OCI-LY7 (cell line): ENCODE measurements at regions not wholly inside any gene's neighbourhood (a gene's known extent, or its start where the extent isn't known, plus 50 kb on each side); places are given as distances from the start of the nearest gene placed in this dataset.
A peak's percentile ranks its signal among the peaks of the same experiment; 100 is the strongest.

Experiments
- BruUV-seq: library from RNA; stranded (reverse); fragments of 400-500 nt; replicated peaks from 2 replicates; lab custom pipeline; 2021; lab: Mats Ljungman, UMichigan
- CTCF ChIA-PET: fragments of 300-600 bp; sonication (Branson Sonifier 250); formaldehyde crosslinking; loops from one replicate; lab custom pipeline; 2022; ENCODE audit warnings: antibody characterized with exemption; ENCODE audit not compliant: unreplicated experiment; lab: Charles Lee
- POLR2A ChIA-PET: fragments of 300-600 bp; sonication (Branson Sonifier 250); formaldehyde crosslinking; loops from one replicate; lab custom pipeline; 2022; ENCODE audit warnings: antibody characterized with exemption; lab: Charles Lee
- DNase-seq: peaks from one replicate; pipeline ENCODE4 v3.0.0-alpha.2; 2015; ENCODE audit warnings: low spot score
- H2AFZ ChIP-seq: fragments of 200-600 bp; sonication (generic), shearing (Covaris generic); 2 replicates; pipeline ENCODE4 v1.6.1; 2014; ENCODE audit warnings: mild to moderate bottlenecking, antibody characterized with exemption, low read length, moderate library complexity
- H3K27ac ChIP-seq: fragments of 200-600 bp; sonication (generic); 2 replicates; pipeline ENCODE4 v1.5.1; 2014; ENCODE audit warnings: mixed run types, low read depth, mild to moderate bottlenecking, moderate library complexity, low read length, inconsistent platforms; ENCODE audit not compliant: poor library complexity, severe bottlenecking
- H3K36me3 ChIP-seq: fragments of 200-600 bp; sonication (generic); 2 replicates; pipeline ENCODE4 v1.6.1; 2014; ENCODE audit warnings: mild to moderate bottlenecking, antibody characterized with exemption, low read length, moderate library complexity, mixed read lengths; ENCODE audit not compliant: insufficient read depth
- H3K4me1 ChIP-seq: fragments of 200-600 bp; sonication (generic); 2 replicates; pipeline ENCODE4 v1.5.1; 2014; ENCODE audit warnings: mild to moderate bottlenecking, low read length; ENCODE audit not compliant: insufficient read depth, poor library complexity, severe bottlenecking
- H3K4me2 ChIP-seq: fragments of 200-600 bp; sonication (generic); 2 replicates; pipeline ENCODE4 v1.6.1; 2014; ENCODE audit warnings: mild to moderate bottlenecking, low read length
- H3K4me3 ChIP-seq: fragments of 200-600 bp; sonication (generic); 2 replicates; pipeline ENCODE4 v1.5.1; 2014; ENCODE audit warnings: mild to moderate bottlenecking, low read depth, low read length; ENCODE audit not compliant: poor library complexity, severe bottlenecking
- H3K79me2 ChIP-seq: fragments of 200-600 bp; sonication (generic); 2 replicates; pipeline ENCODE4 v1.6.1; 2016; ENCODE audit warnings: low read depth, mild to moderate bottlenecking, low read length, moderate library complexity, mixed read lengths; ENCODE audit not compliant: insufficient read depth
- H3K9me2 ChIP-seq: fragments of 200-600 bp; sonication (generic); 2 replicates; pipeline ENCODE4 v1.6.1; 2016; ENCODE audit warnings: mild to moderate bottlenecking, low read length, mixed read lengths; ENCODE audit not compliant: insufficient read depth
- H3K9me3 ChIP-seq: fragments of 200-600 bp; sonication (generic); 2 replicates; pipeline ENCODE4 v1.6.1; 2014; ENCODE audit warnings: mild to moderate bottlenecking, mixed run types, low read length, mixed read lengths
- H4K20me1 ChIP-seq: fragments of 200-600 bp; sonication (generic); 2 replicates; pipeline ENCODE4 v1.6.1; 2014; ENCODE audit warnings: mild to moderate bottlenecking, antibody characterized with exemption, low read length, moderate library complexity, mixed read lengths; ENCODE audit not compliant: insufficient read depth
- EZH2phosphoT487 ChIP-seq: fragments of 200-600 bp; sonication (generic); IDR thresholded peaks from 2 replicates; pipeline ENCODE4 v1.6.1; 2018; ENCODE audit warnings: low read depth, borderline replicate concordance, mild to moderate bottlenecking, mixed run types, antibody characterized with exemption, low read length, moderate library complexity, mixed read lengths
- intact Hi-C: fragments of 100-400 bp; cut with micrococcal nuclease; formaldehyde crosslinking; loops from one replicate; pipeline ENCODE4 v1.10.0; 2022; ENCODE audit not compliant: unreplicated experiment
- TF ChIP-seq, protein P1 (sequence below): fragments of 200-600 bp; sonication (generic); conservative IDR thresholded peaks from 2 replicates; pipeline ENCODE4 v1.5.1; 2014; ENCODE audit warnings: mild to moderate bottlenecking, antibody characterized with exemption, low read length, moderate library complexity, mixed read lengths

GRCh38 chr21:22609802-22610201, 1611.6 kb downstream of the NCAM2 start:
- no peak overlapping the region for H3K4me3 ChIP-seq
- intact Hi-C loops: no loop called here
- H2AFZ ChIP-seq: peak overlapping the region; percentile 41; the same call in 1 of the 2 replicates
- H3K79me2 ChIP-seq: no peaks in the 10 kb centered on the region
- ChIA-PET CTCF (no interaction called here), POLR2A (interaction anchor here (0.7 to 1.1 kb wide), 2 partner anchors 352 to 1644 kb away, joined by 3 read pairs; no protein-coding TSS in a partner anchor)
- H3K9me3 ChIP-seq: peaks cover 3% of the 10 kb centered on the region; the same call in 1 of the 2 replicates
- no peaks in the 10 kb centered on the region for H3K9me2 ChIP-seq
- no peaks in the 10 kb centered on the region for H3K36me3 ChIP-seq
- BruUV-seq: no TSS peak
- no peak for TF ChIP-seq EZH2phosphoT487
- TF ChIP-seq, protein P1, sequence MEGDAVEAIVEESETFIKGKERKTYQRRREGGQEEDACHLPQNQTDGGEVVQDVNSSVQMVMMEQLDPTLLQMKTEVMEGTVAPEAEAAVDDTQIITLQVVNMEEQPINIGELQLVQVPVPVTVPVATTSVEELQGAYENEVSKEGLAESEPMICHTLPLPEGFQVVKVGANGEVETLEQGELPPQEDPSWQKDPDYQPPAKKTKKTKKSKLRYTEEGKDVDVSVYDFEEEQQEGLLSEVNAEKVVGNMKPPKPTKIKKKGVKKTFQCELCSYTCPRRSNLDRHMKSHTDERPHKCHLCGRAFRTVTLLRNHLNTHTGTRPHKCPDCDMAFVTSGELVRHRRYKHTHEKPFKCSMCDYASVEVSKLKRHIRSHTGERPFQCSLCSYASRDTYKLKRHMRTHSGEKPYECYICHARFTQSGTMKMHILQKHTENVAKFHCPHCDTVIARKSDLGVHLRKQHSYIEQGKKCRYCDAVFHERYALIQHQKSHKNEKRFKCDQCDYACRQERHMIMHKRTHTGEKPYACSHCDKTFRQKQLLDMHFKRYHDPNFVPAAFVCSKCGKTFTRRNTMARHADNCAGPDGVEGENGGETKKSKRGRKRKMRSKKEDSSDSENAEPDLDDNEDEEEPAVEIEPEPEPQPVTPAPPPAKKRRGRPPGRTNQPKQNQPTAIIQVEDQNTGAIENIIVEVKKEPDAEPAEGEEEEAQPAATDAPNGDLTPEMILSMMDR: no peak
- no peaks in the 10 kb centered on the region for H3K4me1 ChIP-seq
- DNase-seq: no peak
- H3K4me2 ChIP-seq: no peak overlapping the region
- H4K20me1 ChIP-seq: no peaks in the 10 kb centered on the region
- H3K27ac ChIP-seq: no peak overlapping the region

DNA sequence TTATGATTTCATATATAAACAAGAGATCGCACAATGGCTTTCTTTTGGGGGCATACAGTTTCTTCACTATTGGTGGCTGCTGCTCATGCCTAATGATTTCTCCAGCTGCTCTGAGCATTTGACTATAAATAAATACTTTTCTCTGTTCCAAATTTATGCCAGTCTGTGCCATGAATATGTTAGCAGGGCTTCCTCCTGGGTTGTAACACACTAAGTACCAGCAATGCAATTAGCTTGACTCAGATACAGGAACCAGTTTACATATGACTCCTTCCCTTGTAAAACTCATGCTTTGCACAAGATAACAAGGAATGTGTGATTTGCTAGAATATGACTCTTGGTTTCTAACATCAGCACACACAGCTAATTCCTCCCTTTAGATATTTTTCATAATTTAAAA, 1629.7 kb downstream of the NCAM2 start:
- Histone ChIP-seq H4K20me1 (no peaks in the 10 kb centered on the region), H3K27ac (no peak overlapping the region), H3K9me2 (no peaks in the 10 kb centered on the region), H3K9me3 (no peaks in the 10 kb centered on the region; the same call in 1 of the 2 replicates), H3K36me3 (no peaks in the 10 kb centered on the region), H3K4me1 (no peaks in the 10 kb centered on the region), H3K4me2 (no peak overlapping the region), H3K79me2 (no peaks in the 10 kb centered on the region), H2AFZ (no peak overlapping the region), H3K4me3 (no peak overlapping the region)
- POLR2A ChIA-PET: no interaction called here
- intact Hi-C loops: no loop called here
- CTCF ChIA-PET: no interaction called here
- no peak for DNase-seq
- BruUV-seq: no TSS peak
- TF ChIP-seq EZH2phosphoT487: no peak
- TF ChIP-seq, protein P1: no peak

DNA sequence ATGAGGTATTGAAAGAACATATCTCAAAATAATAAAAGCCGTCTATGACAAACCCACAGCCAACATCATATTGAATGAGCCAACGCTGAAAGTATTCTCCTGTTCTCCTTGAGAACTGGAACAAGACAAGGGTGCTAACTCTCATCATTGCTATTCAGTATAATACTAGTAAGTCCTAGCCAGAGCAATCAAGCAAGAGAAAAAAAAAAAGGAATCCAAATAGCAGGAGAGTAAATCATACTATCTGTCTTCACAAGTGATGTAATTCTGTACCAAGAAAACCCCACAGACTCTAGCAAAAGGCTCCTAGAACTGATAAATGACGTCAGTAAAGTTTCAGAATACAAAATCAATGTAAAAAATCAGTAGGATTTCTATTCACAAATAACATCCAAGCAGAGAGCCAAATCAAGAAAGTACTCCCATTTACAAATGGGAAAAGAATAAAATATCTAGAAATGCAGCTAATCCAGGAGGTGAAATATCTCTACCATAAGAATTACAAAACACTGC, 1632.8 kb downstream of the NCAM2 start:
- H3K4me1 ChIP-seq: no peaks in the 10 kb centered on the region
- no peak overlapping the region for H3K27ac ChIP-seq
- BruUV-seq: no TSS peak
- DNase-seq: no peak
- no peak overlapping the region for H2AFZ ChIP-seq
- intact Hi-C loops: no loop called here
- H3K79me2 ChIP-seq: no peaks in the 10 kb centered on the region
- ChIA-PET POLR2A (interaction anchor here (0.5 kb wide), 1 partner anchor 10 kb away, joined by 3 read pairs; no protein-coding TSS in a partner anchor), CTCF (no interaction called here)
- no peaks in the 10 kb centered on the region; the same call in 1 of the 2 replicates for H3K9me3 ChIP-seq
- H4K20me1 ChIP-seq: no peaks in the 10 kb centered on the region
- H3K4me3 ChIP-seq: no peak overlapping the region
- no peak overlapping the region for H3K4me2 ChIP-seq
- H3K36me3 ChIP-seq: no peaks in the 10 kb centered on the region
- H3K9me2 ChIP-seq: no peaks in the 10 kb centered on the region
- TF ChIP-seq, protein P1: no peak
- no peak for TF ChIP-seq EZH2phosphoT487
